ENCODE measurements at regions not wholly inside any gene's neighbourhood (a gene's known extent, or its start where the extent isn't known, plus 50 kb on each side); places are given as distances from the start of the nearest gene placed in this dataset.

DNA sequence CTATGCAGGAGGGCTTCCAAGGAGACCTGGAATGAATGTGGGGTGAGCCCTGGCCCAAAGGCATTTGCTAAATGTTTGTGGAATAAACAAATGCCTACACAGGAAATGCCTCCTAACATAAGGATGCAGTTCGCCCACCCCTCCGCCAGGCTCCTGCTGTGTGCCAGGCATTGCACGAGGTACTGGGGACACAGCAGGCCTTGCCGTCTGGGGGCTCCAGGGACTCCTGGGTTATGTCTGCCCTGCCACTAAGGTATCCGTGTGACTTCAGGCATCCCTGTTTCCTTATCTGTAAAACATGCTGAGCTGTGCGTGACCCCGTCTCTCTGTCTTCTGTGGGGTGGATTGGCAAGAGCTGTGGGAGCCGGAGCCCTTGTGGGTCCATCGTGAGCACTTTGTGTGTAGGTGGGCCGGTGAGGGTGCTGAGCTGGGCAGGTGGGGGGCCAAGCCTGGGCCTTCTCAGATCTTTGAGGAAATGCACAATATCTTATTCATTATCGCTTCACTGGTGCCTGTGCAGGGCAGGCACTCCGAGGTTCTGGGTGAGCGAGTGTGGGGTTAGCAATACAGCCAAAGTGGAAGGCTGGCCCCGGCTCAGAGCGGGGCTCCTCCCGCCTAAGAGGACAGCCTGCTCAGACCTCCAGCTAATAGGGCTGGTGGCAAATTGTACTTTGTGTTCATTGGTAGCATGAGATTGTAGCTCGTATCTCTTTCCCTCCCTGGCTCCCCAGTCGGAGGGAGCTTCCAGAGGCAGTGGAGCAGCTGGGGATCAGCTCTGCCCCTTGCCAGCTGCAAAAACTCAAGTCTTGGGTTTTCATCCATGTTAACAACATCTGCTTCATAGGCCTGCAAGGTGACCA is 126.8 kb downstream of the GLI2 start:
- no peak for DNase-seq (ENCODE audit: low spot score)
- TF ChIP-seq, protein P1, sequence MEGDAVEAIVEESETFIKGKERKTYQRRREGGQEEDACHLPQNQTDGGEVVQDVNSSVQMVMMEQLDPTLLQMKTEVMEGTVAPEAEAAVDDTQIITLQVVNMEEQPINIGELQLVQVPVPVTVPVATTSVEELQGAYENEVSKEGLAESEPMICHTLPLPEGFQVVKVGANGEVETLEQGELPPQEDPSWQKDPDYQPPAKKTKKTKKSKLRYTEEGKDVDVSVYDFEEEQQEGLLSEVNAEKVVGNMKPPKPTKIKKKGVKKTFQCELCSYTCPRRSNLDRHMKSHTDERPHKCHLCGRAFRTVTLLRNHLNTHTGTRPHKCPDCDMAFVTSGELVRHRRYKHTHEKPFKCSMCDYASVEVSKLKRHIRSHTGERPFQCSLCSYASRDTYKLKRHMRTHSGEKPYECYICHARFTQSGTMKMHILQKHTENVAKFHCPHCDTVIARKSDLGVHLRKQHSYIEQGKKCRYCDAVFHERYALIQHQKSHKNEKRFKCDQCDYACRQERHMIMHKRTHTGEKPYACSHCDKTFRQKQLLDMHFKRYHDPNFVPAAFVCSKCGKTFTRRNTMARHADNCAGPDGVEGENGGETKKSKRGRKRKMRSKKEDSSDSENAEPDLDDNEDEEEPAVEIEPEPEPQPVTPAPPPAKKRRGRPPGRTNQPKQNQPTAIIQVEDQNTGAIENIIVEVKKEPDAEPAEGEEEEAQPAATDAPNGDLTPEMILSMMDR (IDR thresholded peaks at IDR 0.05; ENCODE audit: extremely low read depth, missing control alignments) = no peak

DNA sequence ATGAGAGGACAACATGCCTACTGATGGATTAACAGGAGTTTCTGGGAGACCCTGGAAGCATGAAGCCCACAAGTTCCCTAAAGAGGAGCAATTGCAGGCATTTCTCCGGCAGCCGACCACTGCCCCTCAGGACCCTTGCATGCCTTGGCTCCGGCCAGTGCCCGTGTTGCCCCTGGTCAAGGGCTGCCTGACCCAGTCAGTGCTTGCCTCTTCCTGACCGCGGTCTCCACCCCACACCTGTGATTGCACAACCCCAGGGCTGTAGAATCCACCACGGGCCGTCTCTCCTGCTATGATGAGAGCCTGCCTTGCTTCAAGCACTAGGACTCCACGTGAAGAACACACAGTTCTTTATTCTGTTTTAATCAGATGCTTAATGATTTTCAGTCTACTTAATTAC is 127.5 kb downstream of the GLI2 start:
- no peak for DNase-seq (ENCODE audit: low spot score)
- TF ChIP-seq, protein P1 (IDR thresholded peaks at IDR 0.05; ENCODE audit: extremely low read depth, missing control alignments) = no peak

DNA sequence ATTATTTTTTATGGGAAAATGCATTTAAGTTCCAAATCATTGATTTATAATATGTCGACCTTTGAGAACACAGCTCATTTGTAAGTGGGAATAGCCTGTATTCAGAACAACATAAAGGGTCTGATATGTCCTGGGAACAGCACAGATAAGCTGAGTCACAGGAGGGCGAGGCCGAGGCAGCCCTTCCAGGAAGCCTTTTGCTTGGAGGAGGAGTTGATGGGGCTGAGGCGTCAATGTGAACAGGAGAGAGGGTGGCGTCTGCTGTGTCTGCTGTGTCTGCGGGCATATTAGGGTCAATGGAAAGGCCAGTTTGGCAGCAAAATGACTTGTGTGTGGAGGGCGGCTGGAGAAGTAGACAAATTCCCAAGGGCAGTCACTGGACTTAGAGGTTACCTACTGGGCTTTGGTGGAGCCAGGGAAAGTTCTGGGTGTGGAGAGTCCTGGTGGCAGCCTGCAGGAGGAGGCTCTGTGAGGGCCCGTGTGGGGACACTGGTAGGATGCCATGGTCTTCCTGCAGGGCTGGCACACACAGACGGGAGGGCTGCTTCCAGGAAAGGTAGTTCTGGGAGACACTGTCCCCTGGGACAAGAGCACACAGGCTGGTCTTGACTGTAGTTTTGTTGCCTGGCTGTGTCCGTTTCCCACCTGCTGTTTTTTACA is 128.1 kb downstream of the GLI2 start:
- no peak for DNase-seq (ENCODE audit: low spot score)
- TF ChIP-seq, protein P1 (IDR thresholded peaks at IDR 0.05; ENCODE audit: extremely low read depth, missing control alignments) = no peak

DNA sequence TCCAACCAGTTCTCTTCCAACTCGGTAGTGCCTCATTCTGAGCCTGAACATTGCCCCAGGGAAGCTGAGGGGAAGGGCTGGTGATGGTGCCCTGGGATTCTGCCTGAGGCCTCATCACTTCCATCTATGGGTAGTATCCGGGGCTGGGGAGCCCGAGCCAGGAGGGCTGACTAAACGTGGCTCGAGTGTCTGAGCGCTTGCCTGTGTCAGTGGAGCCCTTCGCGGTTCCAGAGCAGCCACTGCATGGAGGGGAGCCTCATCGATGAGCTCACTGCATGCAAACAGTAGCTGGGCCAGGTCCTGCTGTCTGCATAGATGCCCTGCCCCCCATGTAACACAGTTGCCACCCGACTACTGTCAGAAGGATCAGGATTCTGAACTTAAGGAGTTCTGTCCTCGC is 129.3 kb downstream of the GLI2 start:
- no peak for DNase-seq (ENCODE audit: low spot score)
- TF ChIP-seq, protein P1 (IDR thresholded peaks at IDR 0.05; ENCODE audit: extremely low read depth, missing control alignments) = no peak

DNA sequence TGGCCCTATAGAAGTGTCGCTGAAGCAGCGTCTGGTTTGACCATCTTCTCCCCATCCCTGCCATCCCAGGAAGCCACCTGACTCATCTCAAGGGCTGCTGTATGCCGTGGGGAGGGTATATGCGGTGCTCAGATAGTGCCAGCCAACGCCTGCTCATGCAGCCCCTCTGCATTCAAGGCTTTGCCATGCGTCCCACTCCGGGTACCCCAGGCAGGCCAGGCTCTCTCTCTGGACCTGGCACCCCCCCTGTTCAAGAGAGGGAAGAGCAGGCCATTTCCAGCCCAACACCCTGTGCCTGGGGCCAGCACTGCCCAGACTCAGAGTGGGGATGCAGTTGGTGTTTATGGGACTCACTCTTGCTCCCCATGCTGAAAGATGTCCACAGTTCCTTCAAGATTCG is 130.0 kb downstream of the GLI2 start:
- TF ChIP-seq, protein P1 (IDR thresholded peaks at IDR 0.05; ENCODE audit: extremely low read depth, missing control alignments) = no peak
- no peak for DNase-seq (ENCODE audit: low spot score)

DNA sequence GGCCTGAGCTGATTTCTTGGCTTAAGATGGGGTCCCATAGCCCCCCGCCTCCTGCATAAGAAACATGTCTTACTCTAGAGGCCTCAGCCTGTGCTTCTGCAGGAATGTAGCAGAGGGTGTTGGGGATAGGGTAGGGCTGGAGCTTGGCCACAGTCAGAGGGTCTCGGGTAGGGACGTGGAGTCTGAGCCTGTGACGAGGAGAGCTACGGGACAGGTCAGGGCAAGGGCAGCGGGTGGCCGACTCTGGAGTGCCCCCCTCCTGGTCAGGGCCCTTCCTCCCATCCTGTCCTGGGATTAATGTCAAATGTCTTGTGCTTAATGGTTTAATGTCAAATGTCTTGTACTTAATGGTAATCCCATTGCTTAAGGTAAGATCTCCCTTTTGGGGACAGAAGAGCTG is 130.4 kb downstream of the GLI2 start:
- TF ChIP-seq, protein P1 (IDR thresholded peaks at IDR 0.05; ENCODE audit: extremely low read depth, missing control alignments) = no peak
- no peak for DNase-seq (ENCODE audit: low spot score)

DNA sequence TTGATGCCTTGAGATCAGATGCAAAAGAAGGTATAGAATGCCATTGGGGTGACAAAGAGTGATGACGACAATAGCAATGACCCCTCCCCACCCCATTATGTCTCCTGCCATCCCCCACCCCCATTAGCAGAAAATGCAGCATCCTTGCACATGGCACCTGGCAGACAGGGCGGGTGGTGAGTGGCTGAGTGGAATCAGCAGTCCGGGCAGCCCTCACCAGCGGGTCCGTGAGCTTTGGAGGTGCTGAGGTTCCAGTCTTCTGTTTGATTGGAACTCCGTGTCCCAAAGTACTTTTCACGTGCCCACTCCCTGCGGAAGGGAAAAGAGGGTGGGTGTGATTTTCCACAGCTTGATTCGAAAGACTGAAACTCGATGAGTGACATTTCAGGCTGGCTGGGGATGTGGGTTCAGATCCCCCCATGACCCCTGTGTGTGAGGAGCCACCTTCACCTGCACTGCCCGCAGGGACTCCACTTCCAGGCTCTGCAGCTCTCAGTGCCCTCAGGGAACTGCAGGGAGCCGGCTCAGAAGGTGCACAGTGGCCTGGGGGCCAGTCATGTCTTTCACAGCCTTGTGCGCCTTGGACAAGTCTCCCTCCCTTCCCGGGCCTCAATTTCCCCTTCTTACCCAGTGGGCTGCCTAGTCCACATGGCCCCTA is 130.9 kb downstream of the GLI2 start:
- TF ChIP-seq, protein P1 (IDR thresholded peaks at IDR 0.05; ENCODE audit: extremely low read depth, missing control alignments) = no peak

More for the DNA sequence above, 130.9 kb downstream of the GLI2 start:
- no peak for DNase-seq (ENCODE audit: low spot score)

Measured in GM20000 (cell line).